GM21360 (cell line): ENCODE measurements at regions not wholly inside any gene's neighbourhood (a gene's known extent, or its start where the extent isn't known, plus 50 kb on each side); places are given as distances from the start of the nearest gene placed in this dataset.

Source experiments
- ATAC-seq: cut with Tn5 transposase; IDR thresholded peaks from one replicate; pipeline ENCODE4 v1.9.1; 2021; ENCODE audit warnings: mild to moderate bottlenecking, moderate library complexity; ENCODE audit not compliant: unreplicated experiment

GRCh38 chr13:76461484-76461883 is 424.7 kb downstream of the KCTD12 start:
- ATAC-seq, result no peak

GRCh38 chr13:76459863-76460262 is 426.3 kb downstream of the KCTD12 start:
- no peak for ATAC-seq

GRCh38 chr13:76455960-76456359 is 430.2 kb downstream of the KCTD12 start:
- ATAC-seq, result no peak

GRCh38 chr13:76454991-76455390 is 431.2 kb downstream of the KCTD12 start:
- no peak for ATAC-seq

GRCh38 chr13:76449716-76450115 is 436.5 kb downstream of the KCTD12 start:
- ATAC-seq, result no peak

GRCh38 chr13:76446191-76446590 is 440.0 kb downstream of the KCTD12 start:
- ATAC-seq, result no peak

GRCh38 chr13:76440568-76440967 is 445.6 kb downstream of the KCTD12 start:
- peak; percentile 95 for ATAC-seq

- no peak for ATAC-seq
Observed at GRCh38 chr13:76439546-76439945, 446.7 kb downstream of the KCTD12 start.

- no peak for ATAC-seq
Observed at GRCh38 chr13:76438050-76438449, 448.2 kb downstream of the KCTD12 start.

GRCh38 chr13:76425935-76426334 is 460.3 kb downstream of the KCTD12 start:
- ATAC-seq, result no peak

- ATAC-seq, result no peak
Observed at GRCh38 chr13:76421011-76421410, 465.2 kb downstream of the KCTD12 start.

- ATAC-seq, result no peak
Observed at GRCh38 chr13:76418404-76418803, 467.8 kb downstream of the KCTD12 start.

GRCh38 chr13:76414320-76414719 is 471.9 kb downstream of the KCTD12 start:
- ATAC-seq, result no peak

GRCh38 chr13:76406243-76406642 is 480.0 kb downstream of the KCTD12 start:
- ATAC-seq, result no peak

GRCh38 chr13:76398425-76398824 is 487.8 kb downstream of the KCTD12 start:
- ATAC-seq, result no peak

- no peak for ATAC-seq
Observed at GRCh38 chr13:76397413-76397812, 488.8 kb downstream of the KCTD12 start.

GRCh38 chr13:76389321-76389720 is 496.9 kb downstream of the KCTD12 start:
- no peak for ATAC-seq

- ATAC-seq, result no peak
Observed at GRCh38 chr13:76387566-76387965, 498.6 kb downstream of the KCTD12 start.

- no peak for ATAC-seq
Observed at GRCh38 chr13:76386321-76386720, 499.9 kb downstream of the KCTD12 start.

- no peak for ATAC-seq
Observed at GRCh38 chr13:76385586-76385985, 500.6 kb downstream of the KCTD12 start.

GRCh38 chr13:76383676-76384461 is 502.3 kb downstream of the KCTD12 start:
- no peak for ATAC-seq

- no peak for ATAC-seq
Observed at GRCh38 chr13:76380446-76381065, 505.6 kb downstream of the KCTD12 start.
